OCI-LY3 (cell line): ENCODE measurements at regions not wholly inside any gene's neighbourhood (a gene's known extent, or its start where the extent isn't known, plus 50 kb on each side); places are given as distances from the start of the nearest gene placed in this dataset.
"Not testable (repeated sequence)": the region's sequence is repeated elsewhere in the genome, so short reads cannot be mapped to it uniquely, and the experiment has no call there.

Experiments used
- H2AFZ ChIP-seq: fragments of 200-600, 300-600 bp; shearing (Covaris generic); 2 replicates; pipeline ENCODE4 v1.6.0; 2014; ENCODE audit warnings: antibody characterized with exemption, low read depth, low read length
- H3K27ac ChIP-seq: fragments of 200-600, 300-600 bp; sonication (generic); 2 replicates; pipeline ENCODE4 v1.5.1; 2014; ENCODE audit warnings: mild to moderate bottlenecking, low read length, moderate library complexity, mixed read lengths
- H3K27me3 ChIP-seq: fragments of 200-600, 300-600 bp; sonication (generic); 2 replicates; pipeline ENCODE4 v1.6.1; 2014; ENCODE audit warnings: low read depth, low read length, mixed read lengths
- H3K36me3 ChIP-seq: fragments of 200-600, 300-600 bp; sonication (generic); replicated peaks from 2 replicates; pipeline ENCODE3; 2014; ENCODE audit warnings: low read depth, low read length, mixed read lengths
- H3K4me1 ChIP-seq: fragments of 300-600, 200-600 bp; sonication (generic); 2 replicates; pipeline ENCODE4 v1.6.1; 2014; ENCODE audit warnings: low read length, mixed read lengths
- H3K4me2 ChIP-seq: fragments of 200-600, 300-600 bp; sonication (generic); 2 replicates; pipeline ENCODE4 v1.6.1; 2014; ENCODE audit warnings: low read length, mixed read lengths
- H3K4me3 ChIP-seq: fragments of 300-600, 200-600 bp; sonication (generic); 2 replicates; pipeline ENCODE4 v1.5.1; 2014; ENCODE audit warnings: antibody characterized with exemption, mild to moderate bottlenecking, low read length, moderate library complexity
- H3K79me2 ChIP-seq: fragments of 300-600, 200-600 bp; shearing (Covaris generic); 2 replicates; pipeline ENCODE4 v1.6.1; 2014; ENCODE audit warnings: mild to moderate bottlenecking, low read length, mixed read lengths
- H3K9ac ChIP-seq: fragments of 300-600, 200-600 bp; shearing (Covaris generic); 2 replicates; pipeline ENCODE4 v1.6.0; 2014; ENCODE audit warnings: mild to moderate bottlenecking, low read length, moderate library complexity
- H3K9me3 ChIP-seq: fragments of 200-600, 300-600 bp; shearing (Covaris generic); 2 replicates; pipeline ENCODE4 v1.6.1; 2014; ENCODE audit warnings: low read length, mixed read lengths; ENCODE audit not compliant: insufficient read depth
- H4K20me1 ChIP-seq: fragments of 200-600, 300-600 bp; sonication (generic); 2 replicates; pipeline ENCODE4 v1.6.1; 2016; ENCODE audit warnings: low read length, mixed read lengths; ENCODE audit not compliant: insufficient read depth
- CTCF ChIP-seq: fragments of 200-600, 300-600 bp; sonication (generic); IDR thresholded peaks from 2 replicates; pipeline ENCODE4 v1.5.1; 2014; ENCODE audit warnings: antibody characterized with exemption, low read length, low read depth
- EZH2phosphoT487 ChIP-seq: fragments of 200-600 bp; shearing (Covaris generic); IDR thresholded peaks from 2 replicates; pipeline ENCODE4 v1.6.1; 2018; ENCODE audit warnings: antibody characterized with exemption, mixed run types, low read depth

GRCh38 chr18:8882632-8883408 is 177.5 kb downstream of the MTCL1 start:
- Histone ChIP-seq H3K4me1 (peaks cover 14% of the 10 kb centered on the region), H3K36me3 (no peaks in the 10 kb centered on the region), H3K9ac (peak overlapping the region; percentile 36), H3K27me3 (no peaks in the 10 kb centered on the region), H3K4me2 (peak overlapping the region; percentile 34), H3K4me3 (peak overlapping the region; percentile 47), H3K27ac (peak overlapping the region; percentile 47), H3K79me2 (no peaks in the 10 kb centered on the region), H2AFZ (no peak overlapping the region), H4K20me1 (no peaks in the 10 kb centered on the region), H3K9me3 (no peaks in the 10 kb centered on the region)
- TF ChIP-seq EZH2phosphoT487, result no peak
- peak; percentile 76 for TF ChIP-seq CTCF

GRCh38 chr18:8883409-8883668 is 178.0 kb downstream of the MTCL1 start:
- Histone ChIP-seq H3K4me2 (peak overlapping the region; percentile 34), H3K27me3 (no peaks in the 10 kb centered on the region), H3K27ac (peak overlapping the region; percentile 47), H3K4me3 (no peak overlapping the region), H4K20me1 (no peaks in the 10 kb centered on the region), H3K9me3 (no peaks in the 10 kb centered on the region), H2AFZ (no peak overlapping the region), H3K36me3 (no peaks in the 10 kb centered on the region), H3K4me1 (peaks cover 14% of the 10 kb centered on the region), H3K9ac (peak overlapping the region; percentile 24; the same call in 1 of the 2 replicates), H3K79me2 (no peaks in the 10 kb centered on the region)
- TF ChIP-seq CTCF (no peak), EZH2phosphoT487 (no peak)

- H3K36me3 ChIP-seq, H3K27me3 ChIP-seq, H3K4me3 ChIP-seq, H3K9me3 ChIP-seq, H3K79me2 ChIP-seq, H4K20me1 ChIP-seq, H3K4me1 ChIP-seq, H3K9ac ChIP-seq, H3K4me2 ChIP-seq, H3K27ac ChIP-seq, H2AFZ ChIP-seq: not testable (repeated sequence)
Observed at GRCh38 chr18:8887877-8888276, 182.5 kb downstream of the MTCL1 start.

GRCh38 chr18:8889489-8889888 is 184.1 kb downstream of the MTCL1 start:
- H3K79me2 ChIP-seq, result no peaks in the 10 kb centered on the region
- TF ChIP-seq CTCF (no peak), EZH2phosphoT487 (no peak)
- no peak overlapping the region for H3K4me3 ChIP-seq
- no peaks in the 10 kb centered on the region for H3K36me3 ChIP-seq
- no peak overlapping the region for H2AFZ ChIP-seq
- H3K27me3 ChIP-seq, result no peaks in the 10 kb centered on the region
- no peaks in the 10 kb centered on the region for H3K9me3 ChIP-seq
- H3K9ac ChIP-seq, result no peak overlapping the region
- H3K27ac ChIP-seq, result no peak overlapping the region
- H3K4me1 ChIP-seq, result peaks cover 2% of the 10 kb centered on the region; the same call in 1 of the 2 replicates
- no peaks in the 10 kb centered on the region for H4K20me1 ChIP-seq
- H3K4me2 ChIP-seq, result no peak overlapping the region

- H2AFZ ChIP-seq, H3K27me3 ChIP-seq: not testable (repeated sequence)
Observed at GRCh38 chr18:8890503-8890902, 185.1 kb downstream of the MTCL1 start.

More at GRCh38 chr18:8890503-8890902, 185.1 kb downstream of the MTCL1 start:
- H3K79me2 ChIP-seq, H3K4me3 ChIP-seq, H3K4me1 ChIP-seq, H3K9me3 ChIP-seq, H3K27ac ChIP-seq, H3K36me3 ChIP-seq, H4K20me1 ChIP-seq, H3K9ac ChIP-seq, H3K4me2 ChIP-seq: not testable (repeated sequence)
